OCI-LY1 (cell line): ENCODE measurements at regions not wholly inside any gene's neighbourhood (a gene's known extent, or its start where the extent isn't known, plus 50 kb on each side); places are given as distances from the start of the nearest gene placed in this dataset.

Experiments used
- H2AFZ ChIP-seq: fragments of 200-600 bp; sonication (generic), shearing (Covaris generic); 2 replicates; pipeline ENCODE4 v1.6.0; 2014; ENCODE audit warnings: antibody characterized with exemption, mild to moderate bottlenecking, low read length
- H3F3A ChIP-seq: fragments of 200-600 bp; sonication (generic), shearing (Covaris generic); 2 replicates; pipeline ENCODE4 v1.6.0; 2014; ENCODE audit warnings: mild to moderate bottlenecking, antibody characterized with exemption, low read length, moderate library complexity; ENCODE audit not compliant: insufficient read depth
- H3K27ac ChIP-seq: fragments of 200-600 bp; sonication (generic); 2 replicates; pipeline ENCODE4 v1.5.1; 2014; ENCODE audit warnings: low read length, mixed run types, mild to moderate bottlenecking, low read depth; ENCODE audit not compliant: poor library complexity, severe bottlenecking
- H3K27me3 ChIP-seq: fragments of 200-600 bp; sonication (generic); 2 replicates; pipeline ENCODE4 v1.6.0; 2014; ENCODE audit warnings: antibody characterized with exemption, mild to moderate bottlenecking, low read length, moderate library complexity; ENCODE audit not compliant: insufficient read depth
- H3K36me3 ChIP-seq: fragments of 200-600 bp; sonication (generic); 2 replicates; pipeline ENCODE4 v1.6.1; 2014; ENCODE audit warnings: mild to moderate bottlenecking, antibody characterized with exemption, low read length, moderate library complexity, mixed read lengths; ENCODE audit not compliant: insufficient read depth
- H3K4me1 ChIP-seq: fragments of 200-600 bp; sonication (generic); 2 replicates; pipeline ENCODE4 v1.5.1; 2014; ENCODE audit warnings: mild to moderate bottlenecking, low read length, moderate library complexity; ENCODE audit not compliant: insufficient read depth, severe bottlenecking
- H3K4me2 ChIP-seq: fragments of 200-600 bp; sonication (generic), shearing (Covaris generic); 2 replicates; pipeline ENCODE4 v1.6.1; 2014; ENCODE audit warnings: low read length
- H3K4me3 ChIP-seq: fragments of 200-600 bp; sonication (generic); 2 replicates; pipeline ENCODE4 v1.5.1; 2014; ENCODE audit warnings: low read length, low read depth, mild to moderate bottlenecking, mixed read lengths; ENCODE audit not compliant: poor library complexity, severe bottlenecking
- H3K79me2 ChIP-seq: fragments of 200-600 bp; shearing (Covaris generic); 2 replicates; pipeline ENCODE4 v1.6.1; 2016; ENCODE audit warnings: mixed run types, low read length, mixed read lengths; ENCODE audit not compliant: insufficient read depth
- H3K9ac ChIP-seq: fragments of 200-600 bp; sonication (generic), shearing (Covaris generic); 2 replicates; pipeline ENCODE4 v1.6.1; 2014; ENCODE audit warnings: mild to moderate bottlenecking, low read length, mixed read lengths
- H3K9me2 ChIP-seq: fragments of 200-600 bp; sonication (generic), shearing (Covaris generic); 2 replicates; pipeline ENCODE4 v1.6.1; 2014; ENCODE audit warnings: low read depth, mild to moderate bottlenecking, low read length, mixed read lengths
- H3K9me3 ChIP-seq: fragments of 200-600 bp; shearing (Covaris generic); 2 replicates; pipeline ENCODE4 v1.6.1; 2014; ENCODE audit warnings: low read length, mixed read lengths
- H4K20me1 ChIP-seq: fragments of 200-600 bp; sonication (generic), shearing (Covaris generic); 2 replicates; pipeline ENCODE4 v1.6.0; 2016; ENCODE audit warnings: mild to moderate bottlenecking, low read length; ENCODE audit not compliant: insufficient read depth
- EZH2 ChIP-seq: fragments of 200-600 bp; sonication (generic), shearing (Covaris generic); IDR thresholded peaks from 2 replicates; pipeline ENCODE4 v1.8.0; 2017; ENCODE audit warnings: borderline replicate concordance, mixed run types, mild to moderate bottlenecking, antibody characterized with exemption, low read length, moderate library complexity, mixed read lengths
- TF ChIP-seq, protein P1 (sequence below): fragments of 200-600 bp; sonication (generic), shearing (Covaris generic); IDR thresholded peaks from 2 replicates; pipeline ENCODE4 v1.5.1; 2017; ENCODE audit warnings: mild to moderate bottlenecking, antibody characterized with exemption, low read length, moderate library complexity, mixed read lengths

DNA sequence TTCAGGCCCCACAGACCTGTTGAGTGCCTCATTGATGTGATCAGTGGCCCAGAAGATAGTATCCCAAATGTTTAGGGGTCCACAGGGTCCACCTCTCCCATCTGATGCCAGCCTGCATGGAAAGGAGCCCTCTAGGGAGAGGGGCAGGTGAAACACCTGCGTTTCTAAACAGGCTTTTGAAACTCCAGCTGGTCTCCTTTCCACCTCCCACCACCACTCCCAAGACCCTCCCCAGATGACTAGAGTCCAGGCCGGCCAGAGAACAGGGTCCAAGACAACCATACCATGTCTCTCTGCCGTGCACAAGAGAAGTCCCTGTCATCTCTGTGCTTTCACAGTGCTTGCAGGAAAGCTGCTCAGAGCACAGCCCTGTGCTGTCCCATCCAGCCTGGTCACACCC, 105.0 kb upstream of the NANOS1 start:
- Histone ChIP-seq H3K4me2 (no peak overlapping the region), H3F3A (no peaks in the 10 kb centered on the region), H2AFZ (no peak overlapping the region), H3K79me2 (no peaks in the 10 kb centered on the region), H3K9me3 (no peaks in the 10 kb centered on the region), H4K20me1 (no peaks in the 10 kb centered on the region), H3K9me2 (no peaks in the 10 kb centered on the region), H3K27me3 (no peaks in the 10 kb centered on the region), H3K9ac (no peak overlapping the region), H3K36me3 (no peaks in the 10 kb centered on the region), H3K4me1 (no peaks in the 10 kb centered on the region), H3K27ac (no peak overlapping the region), H3K4me3 (no peak overlapping the region)
- TF ChIP-seq EZH2, result no peak
- TF ChIP-seq, protein P1, sequence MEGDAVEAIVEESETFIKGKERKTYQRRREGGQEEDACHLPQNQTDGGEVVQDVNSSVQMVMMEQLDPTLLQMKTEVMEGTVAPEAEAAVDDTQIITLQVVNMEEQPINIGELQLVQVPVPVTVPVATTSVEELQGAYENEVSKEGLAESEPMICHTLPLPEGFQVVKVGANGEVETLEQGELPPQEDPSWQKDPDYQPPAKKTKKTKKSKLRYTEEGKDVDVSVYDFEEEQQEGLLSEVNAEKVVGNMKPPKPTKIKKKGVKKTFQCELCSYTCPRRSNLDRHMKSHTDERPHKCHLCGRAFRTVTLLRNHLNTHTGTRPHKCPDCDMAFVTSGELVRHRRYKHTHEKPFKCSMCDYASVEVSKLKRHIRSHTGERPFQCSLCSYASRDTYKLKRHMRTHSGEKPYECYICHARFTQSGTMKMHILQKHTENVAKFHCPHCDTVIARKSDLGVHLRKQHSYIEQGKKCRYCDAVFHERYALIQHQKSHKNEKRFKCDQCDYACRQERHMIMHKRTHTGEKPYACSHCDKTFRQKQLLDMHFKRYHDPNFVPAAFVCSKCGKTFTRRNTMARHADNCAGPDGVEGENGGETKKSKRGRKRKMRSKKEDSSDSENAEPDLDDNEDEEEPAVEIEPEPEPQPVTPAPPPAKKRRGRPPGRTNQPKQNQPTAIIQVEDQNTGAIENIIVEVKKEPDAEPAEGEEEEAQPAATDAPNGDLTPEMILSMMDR, result no peak

DNA sequence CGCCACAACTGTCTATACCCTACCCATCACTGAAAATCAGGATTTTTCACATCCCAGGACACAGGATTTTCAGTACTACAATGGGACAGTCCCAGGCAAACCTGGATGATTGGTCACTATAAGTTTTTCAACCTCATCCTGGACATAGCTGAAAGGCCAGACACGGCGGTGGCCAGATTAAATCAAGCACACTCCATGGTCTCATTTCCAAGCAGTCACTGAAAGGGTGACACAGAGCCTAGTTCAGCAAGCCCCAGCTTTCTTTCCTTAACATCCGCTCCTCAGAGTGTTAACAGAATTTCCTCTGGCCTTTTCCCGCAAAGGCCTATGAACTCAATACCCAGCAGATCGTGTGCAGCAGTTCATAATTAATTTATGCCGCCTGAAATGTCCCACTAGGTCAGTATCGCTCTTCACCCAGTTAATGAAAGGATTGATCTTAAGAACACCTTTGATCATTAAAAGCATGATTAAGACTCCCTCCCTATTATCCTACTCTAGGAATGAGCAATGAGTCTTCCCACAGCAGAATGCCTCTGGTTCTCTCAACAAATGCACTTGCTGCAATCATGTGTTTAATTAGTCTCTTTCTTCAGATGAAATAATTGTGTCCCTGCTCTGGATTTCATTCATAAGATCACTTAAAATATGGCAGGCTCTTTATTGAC, 104.0 kb upstream of the NANOS1 start:
- Histone ChIP-seq H3K36me3 (no peaks in the 10 kb centered on the region), H3K4me1 (no peaks in the 10 kb centered on the region), H3K9me3 (no peaks in the 10 kb centered on the region; the same call in 1 of the 2 replicates), H3K9me2 (no peaks in the 10 kb centered on the region), H3K9ac (no peak overlapping the region), H3F3A (no peaks in the 10 kb centered on the region), H3K27ac (no peak overlapping the region), H2AFZ (no peak overlapping the region), H3K4me3 (no peak overlapping the region), H3K27me3 (no peaks in the 10 kb centered on the region), H4K20me1 (no peaks in the 10 kb centered on the region), H3K4me2 (no peak overlapping the region), H3K79me2 (no peaks in the 10 kb centered on the region)
- TF ChIP-seq EZH2, result no peak
- TF ChIP-seq, protein P1, result no peak

DNA sequence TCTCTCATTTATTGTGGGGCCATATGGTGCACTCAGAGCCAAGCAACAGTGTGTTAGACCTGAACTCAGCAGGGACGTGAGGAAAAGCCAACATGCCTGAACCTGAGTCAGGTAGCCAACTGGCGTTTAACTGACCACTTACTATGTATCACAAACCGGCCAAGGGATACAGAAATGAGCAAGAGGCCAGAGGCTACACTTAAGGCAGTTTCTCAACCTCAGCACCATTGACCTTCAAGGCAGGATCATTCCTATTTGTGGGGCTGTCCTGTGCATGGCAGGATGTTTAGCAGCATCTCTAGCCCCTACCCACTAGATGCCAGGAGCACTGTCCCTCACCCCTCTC, 103.5 kb upstream of the NANOS1 start:
- no peaks in the 10 kb centered on the region for H3K79me2 ChIP-seq
- no peak overlapping the region for H2AFZ ChIP-seq
- H3K36me3 ChIP-seq, result no peaks in the 10 kb centered on the region
- H3F3A ChIP-seq, result no peaks in the 10 kb centered on the region
- H3K27ac ChIP-seq, result no peak overlapping the region
- no peaks in the 10 kb centered on the region for H3K9me2 ChIP-seq
- H3K9me3 ChIP-seq, result no peaks in the 10 kb centered on the region; the same call in 1 of the 2 replicates
- H3K4me2 ChIP-seq, result no peak overlapping the region
- H3K4me3 ChIP-seq, result no peak overlapping the region
- TF ChIP-seq, protein P1, result no peak
- no peak for TF ChIP-seq EZH2
- no peaks in the 10 kb centered on the region for H3K4me1 ChIP-seq
- H4K20me1 ChIP-seq, result no peaks in the 10 kb centered on the region
- no peak overlapping the region for H3K9ac ChIP-seq
- H3K27me3 ChIP-seq, result no peaks in the 10 kb centered on the region
